ENCODE measurements at regions not wholly inside any gene's neighbourhood (a gene's known extent, or its start where the extent isn't known, plus 50 kb on each side); places are given as distances from the start of the nearest gene placed in this dataset.
A peak's percentile ranks its signal among the peaks of the same experiment; 100 is the strongest.
"Not testable (repeated sequence)": the region's sequence is repeated elsewhere in the genome, so short reads cannot be mapped to it uniquely, and the experiment has no call there.

DNA sequence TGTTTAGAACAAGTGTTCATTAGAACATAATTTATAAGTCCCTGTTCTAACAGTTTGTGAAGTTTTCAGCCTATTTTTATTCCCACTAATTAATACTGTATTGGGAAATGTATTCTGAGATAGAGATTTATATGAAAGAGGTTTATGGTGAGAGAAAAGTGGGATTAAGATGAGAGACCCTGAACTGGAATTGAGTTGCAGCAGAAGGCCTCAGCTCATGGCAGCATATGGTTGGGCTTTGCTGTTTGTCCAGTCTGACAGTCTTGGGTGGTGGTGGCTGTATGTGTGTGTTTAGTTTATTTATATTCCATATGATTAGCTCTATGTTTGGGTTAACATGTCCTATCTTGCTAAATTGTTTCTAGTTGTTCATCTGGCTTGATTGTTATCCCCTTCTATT lies 575.1 kb downstream of the SLITRK5 start:
- ATAC-seq (replicated peaks in 6 of 8), result no peak
- H3K4me3 ChIP-seq, result no peak overlapping the region
- H3K27ac ChIP-seq, result no peak overlapping the region
- H3K4me1 ChIP-seq (replicated peaks in 1 of 2), result no peaks in the 10 kb centered on the region
- in situ Hi-C loops (cut with MboI; ENCODE audit: low pct_unique_long_range_greater_than_20kb in 2 of 9, low sequenced_read_pairs in 9 of 9, unreplicated experiment in 9 of 9), result no loop called here

DNA sequence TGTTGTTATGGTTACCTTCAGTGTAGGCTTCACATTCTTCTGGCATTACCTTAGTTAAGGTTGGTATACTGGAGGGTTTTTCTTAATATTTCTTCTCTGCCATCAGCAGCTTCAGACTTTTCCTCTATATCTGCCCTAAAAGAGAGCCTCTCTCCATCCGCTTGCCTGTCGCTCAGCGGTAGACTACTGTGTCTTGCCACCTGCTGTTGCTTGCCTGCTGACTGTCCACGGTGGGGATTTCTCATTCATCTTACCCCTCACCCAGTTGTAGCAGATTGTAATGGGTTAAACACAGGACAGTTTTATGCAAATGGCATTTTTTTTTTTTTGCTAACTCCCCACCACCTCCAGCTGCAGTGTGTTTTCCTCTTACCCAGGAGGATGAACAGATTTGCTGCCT lies 577.2 kb downstream of the SLITRK5 start:
- ATAC-seq (replicated peaks in 6 of 8), result no peak
- Histone ChIP-seq H3K4me1 (replicated peaks in 1 of 2) (no peaks in the 10 kb centered on the region), H3K27ac (no peak overlapping the region), H3K4me3 (no peak overlapping the region)
- 17 to 60% (median 35%) methylated on average over 1 to 4 of the region's 4 CpGs; no CpG with 5 or more reads in 3 of the 10 experiments for WGBS, 10 experiments
- in situ Hi-C loops (cut with MboI; ENCODE audit: low pct_unique_long_range_greater_than_20kb in 2 of 9, low sequenced_read_pairs in 9 of 9, unreplicated experiment in 9 of 9), result no loop called here

GRCh38 chr13:88257706-88258105 lies 586.5 kb downstream of the SLITRK5 start:
- no peaks in the 10 kb centered on the region for H3K4me1 ChIP-seq (replicated peaks in 1 of 2)
- no peak overlapping the region for H3K27ac ChIP-seq
- no peak for ATAC-seq (replicated peaks in 6 of 8)
- no peak overlapping the region for H3K4me3 ChIP-seq
- in situ Hi-C loops (cut with MboI; ENCODE audit: low pct_unique_long_range_greater_than_20kb in 2 of 9, low sequenced_read_pairs in 9 of 9, unreplicated experiment in 9 of 9), result no loop called here
- 11 to 94% (median 77%) methylated on average over 1 to 3 of the region's 3 CpGs for WGBS, 10 experiments

- WGBS, 10 experiments, result 14 to 100% (median 90%) methylated on average over 2 to 3 of the region's 3 CpGs
- no peaks in the 10 kb centered on the region for H3K4me1 ChIP-seq (replicated peaks in 1 of 2)
- ATAC-seq (replicated peaks in 6 of 8), result no peak
- H3K27ac ChIP-seq, result no peak overlapping the region
- in situ Hi-C loops (cut with MboI; ENCODE audit: low pct_unique_long_range_greater_than_20kb in 2 of 9, low sequenced_read_pairs in 9 of 9, unreplicated experiment in 9 of 9), result no loop called here
- H3K4me3 ChIP-seq, result no peak overlapping the region
Observed at GRCh38 chr13:88263808-88264207, 592.6 kb downstream of the SLITRK5 start.

- Histone ChIP-seq H3K27ac (no peak overlapping the region), H3K4me3 (no peak overlapping the region), H3K4me1 (replicated peaks in 1 of 2) (no peaks in the 10 kb centered on the region)
- no peak for ATAC-seq (replicated peaks in 6 of 8)
- 0 to 100% (median 65%) methylated on average over 1 to 3 of the region's 3 CpGs; no CpG with 5 or more reads in 1 of the 10 experiments for WGBS, 10 experiments
- in situ Hi-C loops (cut with MboI; ENCODE audit: low pct_unique_long_range_greater_than_20kb in 2 of 9, low sequenced_read_pairs in 9 of 9, unreplicated experiment in 9 of 9), result no loop called here
Observed at GRCh38 chr13:88281841-88282240, 610.7 kb downstream of the SLITRK5 start.

DNA sequence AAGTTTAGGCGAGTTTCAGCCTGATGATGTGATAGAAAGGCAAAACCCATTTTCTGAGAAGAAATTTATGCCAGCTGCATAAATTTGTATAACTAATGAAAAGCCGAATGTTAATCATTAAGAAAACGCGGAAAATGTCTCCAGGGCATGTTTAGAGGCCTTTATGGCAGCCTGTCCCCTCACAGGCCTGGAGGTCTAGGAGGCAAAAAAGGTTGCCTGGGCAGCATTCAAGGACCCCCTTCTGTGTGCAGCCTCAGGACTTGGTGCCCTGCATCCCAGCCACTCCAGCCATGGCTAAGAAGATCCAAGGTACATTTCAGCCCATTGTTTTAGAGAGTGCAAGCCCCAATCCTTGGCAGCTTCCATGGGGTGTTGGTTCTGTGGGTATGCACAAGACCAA lies 614.2 kb downstream of the SLITRK5 start:
- no peak overlapping the region for H3K27ac ChIP-seq
- H3K4me1 ChIP-seq (replicated peaks in 1 of 2), result no peaks in the 10 kb centered on the region
- 0 to 94% (median 69%) methylated on average over 1 to 4 of the region's 4 CpGs; no CpG with 5 or more reads in 2 of the 10 experiments for WGBS, 10 experiments
- H3K4me3 ChIP-seq, result no peak overlapping the region
- in situ Hi-C loops (cut with MboI; ENCODE audit: low pct_unique_long_range_greater_than_20kb in 2 of 9, low sequenced_read_pairs in 9 of 9, unreplicated experiment in 9 of 9), result no loop called here
- ATAC-seq (replicated peaks in 6 of 8), result no peak

DNA sequence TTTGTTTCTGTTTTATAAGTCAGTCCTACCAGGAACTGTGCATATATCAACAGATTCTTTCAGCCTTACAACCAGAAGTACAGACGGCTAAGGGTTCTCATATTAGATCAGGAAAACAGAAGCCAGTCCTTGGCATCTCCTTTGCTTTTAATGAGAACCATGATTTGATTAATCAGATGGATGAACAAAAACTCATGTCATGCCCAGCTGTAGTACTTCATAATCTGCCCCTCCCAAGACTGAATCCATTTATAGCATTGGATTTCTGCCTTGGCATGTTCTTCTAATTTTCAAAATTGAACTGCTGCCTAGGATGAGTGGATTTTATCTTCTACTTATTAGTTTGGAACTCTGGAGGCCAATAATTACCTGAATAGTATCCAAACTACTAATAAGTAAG lies 617.2 kb downstream of the SLITRK5 start:
- no peak for ATAC-seq (replicated peaks in 6 of 8)
- no peak overlapping the region for H3K27ac ChIP-seq
- no peak overlapping the region for H3K4me3 ChIP-seq
- H3K4me1 ChIP-seq (replicated peaks in 1 of 2), result peaks cover 0 to under 1% of the 10 kb centered on the region in 2 donors
- WGBS, 10 experiments, result 0 to 100% (median 49%) methylated on average over 1 of the region's 1 CpG; no CpG with 5 or more reads in 2 of the 10 experiments
- in situ Hi-C loops (cut with MboI; ENCODE audit: low pct_unique_long_range_greater_than_20kb in 2 of 9, low sequenced_read_pairs in 9 of 9, unreplicated experiment in 9 of 9), result no loop called here

DNA sequence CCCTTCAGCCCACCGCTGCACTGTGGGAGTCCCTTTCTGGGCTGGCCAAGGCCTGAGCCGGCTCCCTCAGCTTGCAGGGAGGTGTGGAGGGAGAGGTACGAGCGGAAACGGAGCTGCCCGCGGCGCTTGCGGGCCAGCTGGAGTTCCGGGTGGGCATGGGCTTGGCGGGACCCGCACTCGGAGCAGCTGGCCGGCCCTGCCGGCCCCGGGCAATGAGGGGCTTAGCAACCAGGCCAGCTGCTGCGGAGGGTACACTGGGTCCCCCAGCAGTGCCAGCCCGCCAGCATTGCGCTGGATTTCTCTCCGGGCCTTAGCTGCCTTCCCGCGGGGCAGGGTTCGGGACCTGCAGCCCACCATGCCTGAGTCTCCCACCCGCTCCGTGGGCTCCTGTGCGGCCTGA lies 620.6 kb downstream of the SLITRK5 start:
- H3K4me3 ChIP-seq; ATAC-seq (replicated peaks in 6 of 8); in situ Hi-C loops (cut with MboI; ENCODE audit: low pct_unique_long_range_greater_than_20kb in 2 of 9, low sequenced_read_pairs in 9 of 9, unreplicated experiment in 9 of 9); H3K27ac ChIP-seq; H3K4me1 ChIP-seq (replicated peaks in 1 of 2): not testable (repeated sequence)
- WGBS, 10 experiments, result 90 to 100% methylated on average over 2 to 7 of the region's 26 CpGs; no CpG with 5 or more reads in 8 of the 10 experiments

- in situ Hi-C loops (cut with MboI; ENCODE audit: low pct_unique_long_range_greater_than_20kb in 2 of 9, low sequenced_read_pairs in 9 of 9, unreplicated experiment in 9 of 9), result no loop called here
Observed at GRCh38 chr13:88294368-88294767, 623.2 kb downstream of the SLITRK5 start.

DNA sequence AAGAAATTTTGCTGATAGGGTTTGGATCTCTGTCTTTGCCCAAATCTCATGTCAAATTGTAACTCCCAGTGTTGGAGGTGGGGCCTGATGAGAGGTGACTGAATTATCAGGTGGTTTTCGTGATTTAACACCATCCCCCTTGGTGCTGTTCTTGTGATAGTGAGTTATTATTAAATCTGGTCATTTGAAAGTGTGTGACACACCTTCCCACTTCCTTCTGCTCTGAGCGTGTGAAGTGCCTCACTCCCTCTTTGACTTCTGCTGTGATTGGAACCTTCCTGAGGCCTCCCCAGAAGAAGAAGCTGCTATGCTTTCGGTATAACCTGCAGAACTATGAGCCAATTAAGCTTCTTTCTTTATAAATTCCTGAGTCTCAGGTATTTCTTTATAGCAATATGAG lies 632.0 kb downstream of the SLITRK5 start:
- in situ Hi-C loops (cut with MboI; ENCODE audit: low pct_unique_long_range_greater_than_20kb in 2 of 9, low sequenced_read_pairs in 9 of 9, unreplicated experiment in 9 of 9), result no loop called here

More at GRCh38 chr13:88294368-88294767, 623.2 kb downstream of the SLITRK5 start:
- Histone ChIP-seq H3K4me3 (no peak overlapping the region), H3K27ac (no peak overlapping the region), H3K4me1 (replicated peaks in 1 of 2) (peaks cover 0 to 6% of the 10 kb centered on the region in 2 donors)
- ATAC-seq (replicated peaks in 6 of 8), result peak in 5 of 8 experiments; percentile 64 to 98 (median 96)
- 0 to 48% (median 25%) methylated on average over 2 to 4 of the region's 4 CpGs; no CpG with 5 or more reads in 1 of the 10 experiments for WGBS, 10 experiments

GRCh38 chr13:88303605-88304004 lies 632.4 kb downstream of the SLITRK5 start:
- Histone ChIP-seq H3K4me1 (replicated peaks in 1 of 2) (no peaks in the 10 kb centered on the region), H3K4me3 (no peak overlapping the region), H3K27ac (no peak overlapping the region)
- in situ Hi-C loops (cut with MboI; ENCODE audit: low pct_unique_long_range_greater_than_20kb in 2 of 9, low sequenced_read_pairs in 9 of 9, unreplicated experiment in 9 of 9), result no loop called here
- no peak for ATAC-seq (replicated peaks in 6 of 8)
- WGBS, 10 experiments, result 8 to 96% (median 80%) methylated on average over 2 to 4 of the region's 4 CpGs

More for the DNA sequence above, 632.0 kb downstream of the SLITRK5 start:
- ATAC-seq (replicated peaks in 6 of 8), result no peak
- no peak overlapping the region for H3K4me3 ChIP-seq
- H3K4me1 ChIP-seq (replicated peaks in 1 of 2), result no peaks in the 10 kb centered on the region
- no peak overlapping the region for H3K27ac ChIP-seq
- 0 to 100% (median 27%) methylated on average over 1 to 3 of the region's 3 CpGs; no CpG with 5 or more reads in 3 of the 10 experiments for WGBS, 10 experiments

- peaks cover 0 to 5% of the 10 kb centered on the region in 2 donors for H3K4me1 ChIP-seq (replicated peaks in 1 of 2)
- 0 to 100% (median 82%) methylated on average over 1 of the region's 1 CpG for WGBS, 10 experiments
- no peak overlapping the region for H3K27ac ChIP-seq
- ATAC-seq (replicated peaks in 6 of 8), result no peak
- no peak overlapping the region for H3K4me3 ChIP-seq
- in situ Hi-C loops (cut with MboI; ENCODE audit: low pct_unique_long_range_greater_than_20kb in 2 of 9, low sequenced_read_pairs in 9 of 9, unreplicated experiment in 9 of 9), result no loop called here
Observed at GRCh38 chr13:88314496-88314895, 643.3 kb downstream of the SLITRK5 start.

DNA sequence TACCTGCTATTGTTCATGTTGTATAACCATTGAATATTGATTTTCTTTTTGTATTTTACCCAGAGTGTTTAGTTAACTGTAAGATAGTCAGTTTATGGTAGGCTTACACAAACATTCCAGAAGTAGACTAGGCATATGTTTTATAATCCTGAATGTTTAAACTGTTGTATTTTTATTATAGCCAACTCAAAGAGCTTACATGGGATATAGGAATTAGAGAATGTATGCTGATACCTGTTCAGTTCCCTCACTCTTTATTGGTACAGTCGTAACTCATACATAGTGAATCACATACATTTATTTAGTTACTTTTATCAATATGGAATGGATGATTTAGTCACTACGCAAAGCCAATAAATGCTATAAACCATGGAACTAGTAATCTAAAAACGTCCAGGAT lies 657.9 kb downstream of the SLITRK5 start:
- H3K4me1 ChIP-seq (replicated peaks in 1 of 2), result no peaks in the 10 kb centered on the region
- in situ Hi-C loops (cut with MboI; ENCODE audit: low pct_unique_long_range_greater_than_20kb in 2 of 9, low sequenced_read_pairs in 9 of 9, unreplicated experiment in 9 of 9), result no loop called here
- WGBS, 10 experiments, result 19 to 92% (median 73%) methylated on average over 2 to 3 of the region's 3 CpGs
- no peak for ATAC-seq (replicated peaks in 6 of 8)
- no peak overlapping the region for H3K4me3 ChIP-seq
- no peak overlapping the region for H3K27ac ChIP-seq

GRCh38 chr13:88339271-88339741 lies 668.1 kb downstream of the SLITRK5 start:
- Histone ChIP-seq H3K27ac (no peak overlapping the region), H3K4me3 (no peak overlapping the region), H3K4me1 (replicated peaks in 1 of 2) (no peaks in the 10 kb centered on the region)
- in situ Hi-C loops (cut with MboI; ENCODE audit: low pct_unique_long_range_greater_than_20kb in 2 of 9, low sequenced_read_pairs in 9 of 9, unreplicated experiment in 9 of 9), result no loop called here
- WGBS, 10 experiments, result 40 to 72% methylated on average over 1 to 6 of the region's 8 CpGs; no CpG with 5 or more reads in 8 of the 10 experiments
- no peak for ATAC-seq (replicated peaks in 6 of 8)
